Mesothelial cell of epicardium (in vitro differentiated cells): ENCODE measurements at regions not wholly inside any gene's neighbourhood (a gene's known extent, or its start where the extent isn't known, plus 50 kb on each side); places are given as distances from the start of the nearest gene placed in this dataset.

Experiments
- DNase-seq, 2 experiments: peaks; one replicate each; pipeline ENCODE4 v3.0.0; 2021; ENCODE audit warnings: low spot score in 2 of 2; ENCODE audit not compliant: unreplicated experiment in 2 of 2
- H3K27ac Mint-ChIP-seq: 2 replicates; pipeline ENCODE4 v1.8.0; 2021; ENCODE audit warnings: mixed read lengths
- H3K27me3 Mint-ChIP-seq: 2 replicates; pipeline ENCODE4 v1.8.0; 2021; ENCODE audit warnings: low read depth, mixed read lengths
- H3K36me3 Mint-ChIP-seq: 2 replicates; pipeline ENCODE4 v1.8.0; 2021; ENCODE audit warnings: mixed read lengths
- H3K4me1 Mint-ChIP-seq: 2 replicates; pipeline ENCODE4 v1.8.0; 2021; ENCODE audit warnings: mixed read lengths
- H3K4me3 Mint-ChIP-seq: 2 replicates; pipeline ENCODE4 v1.8.0; 2021; ENCODE audit warnings: mild to moderate bottlenecking, moderate library complexity, mixed read lengths
- H3K9me3 Mint-ChIP-seq: 2 replicates; pipeline ENCODE4 v1.8.0; 2021; ENCODE audit warnings: mixed read lengths
- TF ChIP-seq, protein P1 (sequence below): fragments of 200-600 bp; sonication (generic); IDR thresholded peaks from one replicate; pipeline ENCODE4 v1.5.0; 2021; ENCODE audit warnings: antibody characterized with exemption; ENCODE audit not compliant: unreplicated experiment

DNA sequence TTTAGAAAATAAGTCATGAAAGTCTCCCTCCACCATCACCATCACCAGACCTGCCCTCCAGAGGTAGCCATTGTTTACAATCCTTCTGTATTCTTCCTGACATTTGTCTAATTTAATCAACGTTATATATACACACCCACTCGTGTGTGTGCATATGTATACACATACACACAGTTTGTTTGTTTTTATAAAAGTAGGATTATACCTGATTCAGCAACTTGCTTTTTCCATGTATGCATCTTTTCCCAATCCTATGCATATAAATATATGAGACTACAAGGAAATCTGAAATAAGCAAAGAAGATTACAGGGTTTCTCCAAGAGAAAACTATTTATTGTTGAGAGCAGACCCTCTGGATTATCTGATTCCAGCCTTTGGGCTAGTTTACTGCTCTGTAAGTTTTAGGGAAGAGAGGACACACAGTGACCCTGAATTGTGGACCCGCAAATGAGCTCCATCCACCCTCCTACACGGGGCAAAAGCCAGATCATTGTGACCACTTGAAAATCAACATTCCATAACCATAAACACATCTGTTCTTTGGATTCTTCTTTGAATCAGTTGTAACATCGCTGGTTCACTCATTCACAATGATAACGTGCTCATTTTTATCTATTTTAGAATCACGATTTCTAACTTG lies 104.3 kb downstream of the CPN2 start:
- TF ChIP-seq, protein P1, sequence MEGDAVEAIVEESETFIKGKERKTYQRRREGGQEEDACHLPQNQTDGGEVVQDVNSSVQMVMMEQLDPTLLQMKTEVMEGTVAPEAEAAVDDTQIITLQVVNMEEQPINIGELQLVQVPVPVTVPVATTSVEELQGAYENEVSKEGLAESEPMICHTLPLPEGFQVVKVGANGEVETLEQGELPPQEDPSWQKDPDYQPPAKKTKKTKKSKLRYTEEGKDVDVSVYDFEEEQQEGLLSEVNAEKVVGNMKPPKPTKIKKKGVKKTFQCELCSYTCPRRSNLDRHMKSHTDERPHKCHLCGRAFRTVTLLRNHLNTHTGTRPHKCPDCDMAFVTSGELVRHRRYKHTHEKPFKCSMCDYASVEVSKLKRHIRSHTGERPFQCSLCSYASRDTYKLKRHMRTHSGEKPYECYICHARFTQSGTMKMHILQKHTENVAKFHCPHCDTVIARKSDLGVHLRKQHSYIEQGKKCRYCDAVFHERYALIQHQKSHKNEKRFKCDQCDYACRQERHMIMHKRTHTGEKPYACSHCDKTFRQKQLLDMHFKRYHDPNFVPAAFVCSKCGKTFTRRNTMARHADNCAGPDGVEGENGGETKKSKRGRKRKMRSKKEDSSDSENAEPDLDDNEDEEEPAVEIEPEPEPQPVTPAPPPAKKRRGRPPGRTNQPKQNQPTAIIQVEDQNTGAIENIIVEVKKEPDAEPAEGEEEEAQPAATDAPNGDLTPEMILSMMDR: no peak
- Mint-ChIP-seq H3K9me3 (no peaks in the 10 kb centered on the region), H3K4me3 (no peak overlapping the region), H3K4me1 (peaks cover 43% of the 10 kb centered on the region), H3K36me3 (no peaks in the 10 kb centered on the region), H3K27me3 (no peaks in the 10 kb centered on the region), H3K27ac (peak overlapping the region; percentile 47)
- peak in 1 of 2 experiments; percentile 29 for DNase-seq

- H3K4me1 Mint-ChIP-seq: peaks cover 43% of the 10 kb centered on the region
- H3K9me3 Mint-ChIP-seq: no peaks in the 10 kb centered on the region
- TF ChIP-seq, protein P1: no peak
- no peak for DNase-seq
- no peaks in the 10 kb centered on the region for H3K27me3 Mint-ChIP-seq
- H3K36me3 Mint-ChIP-seq: no peaks in the 10 kb centered on the region
- H3K27ac Mint-ChIP-seq: no peak overlapping the region
- no peak overlapping the region for H3K4me3 Mint-ChIP-seq
Measured at GRCh38 chr3:194247350-194247740, 103.8 kb downstream of the CPN2 start.

- TF ChIP-seq, protein P1: no peak
- no peak overlapping the region for H3K4me3 Mint-ChIP-seq
- H3K27ac Mint-ChIP-seq: peak overlapping the region; percentile 89
- H3K27me3 Mint-ChIP-seq: no peaks in the 10 kb centered on the region
- peaks cover 47% of the 10 kb centered on the region for H3K4me1 Mint-ChIP-seq
- DNase-seq: peak in 1 of 2 experiments; percentile 53
- H3K36me3 Mint-ChIP-seq: no peaks in the 10 kb centered on the region
- H3K9me3 Mint-ChIP-seq: no peaks in the 10 kb centered on the region
Measured at GRCh38 chr3:194249323-194250097, 101.6 kb downstream of the CPN2 start.

- TF ChIP-seq, protein P1: no peak
- peak overlapping the region; percentile 4 for H3K4me3 Mint-ChIP-seq
- DNase-seq: peak in 1 of 2 experiments; percentile 67
- no peaks in the 10 kb centered on the region for H3K36me3 Mint-ChIP-seq
- no peaks in the 10 kb centered on the region for H3K27me3 Mint-ChIP-seq
- peak overlapping the region; percentile 89 for H3K27ac Mint-ChIP-seq
- H3K9me3 Mint-ChIP-seq: no peaks in the 10 kb centered on the region
- H3K4me1 Mint-ChIP-seq: peaks cover 51% of the 10 kb centered on the region
Measured at GRCh38 chr3:194250098-194251002, 100.8 kb downstream of the CPN2 start.

DNA sequence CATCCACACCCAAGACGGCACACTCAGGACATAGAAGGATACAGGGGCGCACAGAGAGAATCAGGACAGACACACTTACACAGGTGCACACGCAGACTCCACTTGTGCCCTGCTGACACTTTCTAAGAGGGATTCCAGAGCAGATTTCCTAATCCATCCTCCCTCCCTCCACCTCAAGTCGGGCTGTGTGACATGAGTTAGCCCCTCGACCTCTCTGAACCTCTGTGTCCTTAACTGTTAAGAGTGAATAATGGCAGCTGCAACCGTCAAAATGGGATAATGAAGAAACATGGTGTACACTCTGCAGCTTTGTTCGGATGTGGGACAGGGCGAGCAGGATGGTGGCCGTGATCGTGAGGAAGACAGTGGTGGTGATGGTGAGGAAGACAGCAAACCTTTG lies 100.1 kb downstream of the CPN2 start:
- Mint-ChIP-seq H3K36me3 (no peaks in the 10 kb centered on the region), H3K4me1 (peaks cover 57% of the 10 kb centered on the region), H3K9me3 (no peaks in the 10 kb centered on the region), H3K4me3 (no peak overlapping the region), H3K27ac (peak overlapping the region; percentile 68), H3K27me3 (no peaks in the 10 kb centered on the region)
- TF ChIP-seq, protein P1: no peak
- DNase-seq: peak in 1 of 2 experiments; percentile 3
